ENCODE measurements at regions not wholly inside any gene's neighbourhood (a gene's known extent, or its start where the extent isn't known, plus 50 kb on each side); places are given as distances from the start of the nearest gene placed in this dataset.

DNA sequence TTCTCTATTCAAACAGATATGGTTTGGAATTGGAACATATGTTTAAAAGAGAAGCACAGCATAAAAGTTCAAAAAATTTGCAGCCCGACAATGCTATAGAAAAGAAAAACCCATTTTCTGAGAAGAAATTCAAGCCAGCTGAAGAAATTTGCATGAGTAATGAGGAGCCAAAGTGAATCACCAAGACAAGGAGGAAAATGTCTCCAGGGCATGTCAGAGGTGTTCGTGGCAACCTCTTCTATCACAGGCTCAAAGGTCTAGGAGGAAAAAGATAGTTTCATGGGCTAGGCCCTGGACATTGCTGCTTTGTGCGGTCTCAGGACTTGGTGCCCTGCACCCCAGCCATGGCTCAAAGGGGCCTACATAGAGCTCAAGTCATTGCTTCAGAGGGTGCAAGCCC lies 134.8 kb upstream of the ADAMTS16 start:
- no peak for DNase-seq (ENCODE audit: low read depth)

DNA sequence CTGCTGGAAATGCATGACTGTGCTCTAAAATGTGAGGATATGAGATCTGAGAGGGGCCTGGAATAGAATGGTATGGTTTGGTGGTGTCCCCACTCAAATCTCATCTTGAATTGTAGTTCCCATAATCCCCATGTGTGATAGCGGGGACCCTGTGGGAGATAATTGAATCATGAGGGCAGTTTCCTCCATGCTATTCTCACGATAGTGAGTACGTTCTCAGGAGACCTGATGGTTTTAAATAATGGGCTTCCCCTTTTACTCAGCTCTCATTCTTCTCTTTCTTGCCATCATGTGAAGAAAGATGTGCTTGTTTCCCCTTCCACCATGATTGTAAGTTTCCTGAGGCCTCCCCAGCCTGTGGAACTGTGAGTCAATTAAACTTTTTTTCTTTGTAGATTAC lies 133.6 kb upstream of the ADAMTS16 start:
- no peak for DNase-seq (ENCODE audit: low read depth)

DNA sequence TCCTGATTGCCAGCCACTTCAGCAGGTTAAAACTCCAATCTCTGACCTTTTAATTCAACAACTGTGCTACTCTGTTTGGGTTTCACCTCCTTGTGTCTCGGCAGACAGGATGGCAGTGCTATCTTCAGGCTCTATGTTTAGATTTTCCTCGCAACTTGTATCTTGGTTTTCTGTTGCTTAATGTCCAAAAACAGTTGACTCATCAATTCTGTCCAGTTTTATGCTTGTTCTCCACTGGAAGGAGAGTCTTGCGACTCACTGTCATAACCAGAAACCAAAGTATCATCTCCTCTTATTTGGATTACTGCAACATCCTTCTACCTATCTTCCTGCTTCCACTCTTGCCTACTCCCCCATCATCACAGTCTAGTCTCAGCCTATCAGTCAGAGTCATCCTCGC lies 130.9 kb upstream of the ADAMTS16 start:
- no peak for DNase-seq (ENCODE audit: low read depth)

DNA sequence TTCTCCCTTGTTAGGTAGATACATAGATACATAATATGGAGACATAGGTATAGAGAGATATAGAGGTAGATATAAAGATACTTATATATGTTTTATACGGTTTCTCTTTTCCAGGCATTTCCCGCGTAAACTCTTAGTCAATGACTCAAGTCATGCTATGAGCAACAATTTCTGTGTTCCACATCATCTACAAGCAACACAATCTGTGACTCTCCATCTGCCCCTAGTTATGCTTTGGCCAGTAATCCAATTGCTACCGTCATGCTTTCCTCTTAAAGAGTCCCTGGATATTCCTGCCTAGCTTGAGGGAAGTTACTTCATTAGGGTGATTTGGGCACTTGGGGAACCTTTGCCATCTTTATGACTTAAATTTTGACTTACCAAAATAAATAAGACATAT lies 129.0 kb upstream of the ADAMTS16 start:
- no peak for DNase-seq (ENCODE audit: low read depth)

DNA sequence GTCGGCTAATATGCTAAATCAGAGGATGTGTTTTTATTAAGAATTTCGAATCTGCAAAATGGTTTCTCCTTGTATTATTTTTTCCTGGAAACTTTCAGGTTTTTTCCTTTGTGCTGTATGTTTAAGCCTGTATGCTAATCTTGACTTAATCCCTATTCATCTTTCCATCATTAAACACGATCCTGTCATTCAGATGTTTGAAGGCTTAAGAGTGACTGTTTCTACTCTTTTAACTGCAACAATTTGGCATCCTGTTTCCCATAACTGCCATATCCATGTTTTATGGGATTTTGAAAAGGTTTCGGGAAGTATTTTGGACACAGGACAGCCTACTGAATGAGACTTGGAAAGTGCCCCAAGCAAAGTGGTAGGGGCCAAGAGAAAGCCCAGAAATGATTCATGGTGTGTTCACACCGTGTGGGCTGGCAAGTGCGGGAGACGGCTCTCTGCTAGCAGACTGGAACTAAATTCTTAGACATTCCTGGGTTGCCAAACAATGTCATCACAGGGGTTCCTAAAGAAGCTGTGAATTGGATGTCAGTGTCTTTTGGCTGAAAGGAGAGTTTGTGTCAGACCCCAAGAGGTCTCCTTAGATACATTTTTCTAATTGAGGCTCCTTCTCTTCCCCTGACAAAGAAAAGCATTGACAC lies 125.4 kb upstream of the ADAMTS16 start:
- peak; percentile 58 for DNase-seq (ENCODE audit: low read depth)

DNA sequence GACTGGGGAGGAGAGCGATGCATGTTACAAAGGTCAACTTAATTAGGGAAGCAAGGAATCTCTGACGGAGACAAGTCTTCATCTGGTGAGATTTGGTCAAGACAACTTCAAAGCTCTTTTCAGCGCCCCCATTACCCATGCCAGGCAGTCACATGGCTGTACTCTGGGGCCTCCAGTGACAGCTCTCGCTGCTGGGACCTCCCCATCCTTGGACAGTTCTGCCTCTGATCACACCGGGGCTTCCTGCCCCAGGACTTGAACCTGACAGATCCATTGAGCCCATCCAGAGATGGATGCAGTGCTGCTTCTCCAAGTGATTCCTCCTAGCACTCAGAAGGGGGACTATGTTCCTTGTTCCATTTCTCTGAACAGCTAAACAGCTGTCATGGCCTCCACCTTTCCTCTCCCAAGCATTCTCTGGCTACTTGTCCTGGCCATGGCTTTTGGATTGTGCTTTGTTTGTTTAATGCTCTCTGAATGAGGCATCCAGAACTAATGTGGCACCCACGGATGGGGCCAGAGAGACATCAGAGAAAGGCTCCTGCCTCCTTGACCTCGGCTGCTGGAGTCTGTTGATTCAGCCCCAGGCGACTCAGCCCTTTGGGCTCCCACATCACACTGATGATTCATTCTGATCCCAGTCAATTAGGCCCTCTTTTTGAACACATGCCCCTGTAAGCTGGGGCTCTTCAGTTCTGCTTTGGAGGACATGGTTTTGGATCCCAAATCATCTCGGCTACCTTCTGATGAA lies 122.1 kb upstream of the ADAMTS16 start:
- peak; percentile 58 for DNase-seq (ENCODE audit: low read depth)

DNA sequence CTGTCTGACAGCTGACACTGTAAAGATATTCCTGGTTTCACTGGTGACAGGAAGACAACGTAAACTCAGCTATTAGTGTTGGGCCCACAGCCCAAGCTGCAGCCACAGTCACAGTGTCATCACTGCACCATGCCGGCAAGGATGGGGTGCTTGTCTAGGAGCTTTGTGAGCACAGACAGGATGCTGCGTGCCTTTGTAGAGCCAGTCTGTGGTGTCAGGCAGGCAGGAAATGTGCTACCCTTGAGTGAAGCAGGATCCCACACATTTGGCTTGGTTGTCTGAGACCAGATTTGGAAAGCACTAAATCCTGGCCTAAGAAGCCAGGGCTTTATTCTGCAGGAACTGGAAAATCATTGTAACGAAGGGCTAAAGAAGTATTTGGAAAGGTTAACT lies 121.6 kb upstream of the ADAMTS16 start:
- DNase-seq (ENCODE audit: low read depth): peak; percentile 27

DNA sequence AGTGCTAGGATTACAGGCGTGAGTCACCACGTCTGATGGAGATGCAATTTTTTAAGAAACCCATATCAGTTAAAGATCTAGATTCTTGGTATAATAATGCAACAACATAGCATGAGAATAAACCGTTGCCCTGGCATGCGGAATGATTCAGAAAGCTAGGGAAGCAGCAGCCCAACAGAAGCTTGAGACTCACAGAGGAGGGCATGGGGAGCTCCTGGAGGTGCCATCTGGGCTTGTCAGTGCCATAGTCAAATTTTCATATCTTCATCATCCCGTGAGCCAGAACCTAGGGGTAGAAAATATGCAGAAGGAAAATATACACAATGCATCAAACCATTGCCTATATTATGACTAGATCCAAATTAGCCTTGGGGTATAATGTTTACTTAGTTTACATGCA lies 118.7 kb upstream of the ADAMTS16 start:
- no peak for DNase-seq (ENCODE audit: low read depth)

DNA sequence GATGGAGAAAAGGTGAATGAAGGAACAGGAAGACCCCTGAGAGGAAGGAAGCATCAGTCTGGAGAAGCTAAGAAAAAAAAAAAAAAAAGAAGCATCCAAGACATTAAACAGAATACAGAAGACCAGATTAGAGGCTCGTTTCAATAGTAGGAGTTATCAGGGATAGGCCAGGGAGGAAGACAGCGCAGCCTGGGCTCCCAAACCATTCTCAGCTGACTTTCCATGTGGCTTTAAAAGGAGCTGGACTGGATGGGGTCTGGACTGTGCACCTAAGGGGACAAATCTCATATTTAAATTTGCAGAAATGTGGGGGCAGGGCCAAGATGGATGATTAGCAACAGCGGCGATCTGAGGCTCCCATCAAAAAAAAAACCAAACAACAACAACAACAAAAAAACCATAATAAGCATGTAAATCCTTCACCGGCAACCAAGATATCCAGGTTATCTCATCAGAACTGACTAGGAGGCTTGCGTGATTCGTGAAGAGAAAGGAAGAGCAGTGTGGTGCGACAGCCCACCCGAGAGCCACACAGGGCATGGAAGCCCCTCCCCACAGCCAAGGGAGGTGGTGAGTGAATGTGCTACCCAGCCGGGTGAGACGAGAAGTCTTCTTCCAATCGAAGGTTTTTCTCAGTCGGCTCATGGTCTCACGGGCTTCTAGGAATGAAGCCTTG lies 114.9 kb upstream of the ADAMTS16 start:
- DNase-seq (ENCODE audit: low read depth): no peak

DNA sequence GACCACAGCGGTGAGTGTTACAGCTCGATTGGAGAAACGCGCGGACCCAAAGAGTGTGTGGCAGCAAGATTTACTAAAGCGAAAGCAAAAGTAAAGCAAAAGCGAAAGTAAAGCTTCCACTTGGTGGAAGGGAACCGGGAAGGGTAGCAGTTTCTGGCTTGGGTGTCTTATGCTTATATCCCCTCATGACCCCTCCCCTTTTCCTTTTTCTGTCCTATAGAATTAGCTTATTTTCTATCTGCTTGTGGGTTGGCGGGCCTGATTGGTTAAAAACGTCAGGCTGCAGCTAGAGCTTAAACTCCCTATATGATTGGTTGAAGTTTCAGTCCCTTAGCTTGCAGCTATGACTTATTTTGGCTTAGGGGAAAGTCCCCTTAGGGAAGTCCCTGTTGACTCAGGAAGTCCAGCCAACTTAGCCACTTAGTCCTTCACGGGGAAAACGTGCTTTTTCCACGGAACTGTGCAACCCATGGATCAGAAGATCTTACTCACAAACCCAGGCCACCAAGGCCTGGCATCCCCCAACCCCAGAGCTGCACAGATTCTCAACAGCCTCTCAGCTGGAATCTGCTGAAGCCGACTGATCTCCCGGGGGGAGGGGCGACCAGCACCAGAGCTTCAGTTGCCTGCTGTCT lies 114.2 kb upstream of the ADAMTS16 start:
- DNase-seq (ENCODE audit: low read depth): no peak

DNA sequence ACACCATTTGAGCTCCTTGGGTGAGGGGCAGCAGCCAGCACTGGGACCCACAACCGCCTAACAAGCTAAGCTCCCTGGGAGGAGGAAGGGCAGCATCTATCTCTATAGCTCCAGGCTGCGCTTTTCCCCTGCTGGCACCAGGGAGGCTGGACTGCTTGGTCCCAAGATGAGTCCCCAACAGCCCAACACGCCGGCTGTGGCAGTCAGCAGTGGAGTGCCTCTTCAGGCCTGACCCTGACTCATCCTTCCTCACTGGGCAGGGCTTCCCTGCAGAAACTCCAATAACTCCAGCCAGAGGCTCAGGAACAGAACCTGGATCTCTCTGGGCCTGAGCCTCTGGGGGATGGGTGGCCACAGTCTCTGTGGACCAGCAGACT lies 113.7 kb upstream of the ADAMTS16 start:
- no peak for DNase-seq (ENCODE audit: low read depth)

DNA sequence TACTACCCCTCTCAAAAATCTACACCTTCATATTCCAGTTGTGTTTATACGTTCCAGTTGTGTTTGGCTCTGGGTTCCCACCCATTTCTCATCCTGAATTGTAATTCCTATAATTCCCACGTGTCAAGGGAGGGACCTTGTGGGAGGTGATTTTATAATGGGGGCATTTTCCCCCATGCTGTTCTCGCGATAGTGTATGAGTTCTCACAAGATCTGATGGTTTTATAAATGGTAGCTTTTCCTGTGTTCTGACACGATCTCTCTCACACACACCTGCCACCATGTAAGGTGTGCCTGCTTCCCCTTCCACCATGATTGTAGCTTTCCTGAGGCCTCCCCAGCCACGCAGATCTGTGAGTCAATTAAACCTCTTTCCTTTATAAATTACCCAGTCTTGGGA lies 108.5 kb upstream of the ADAMTS16 start:
- DNase-seq (ENCODE audit: low read depth): no peak

DNA sequence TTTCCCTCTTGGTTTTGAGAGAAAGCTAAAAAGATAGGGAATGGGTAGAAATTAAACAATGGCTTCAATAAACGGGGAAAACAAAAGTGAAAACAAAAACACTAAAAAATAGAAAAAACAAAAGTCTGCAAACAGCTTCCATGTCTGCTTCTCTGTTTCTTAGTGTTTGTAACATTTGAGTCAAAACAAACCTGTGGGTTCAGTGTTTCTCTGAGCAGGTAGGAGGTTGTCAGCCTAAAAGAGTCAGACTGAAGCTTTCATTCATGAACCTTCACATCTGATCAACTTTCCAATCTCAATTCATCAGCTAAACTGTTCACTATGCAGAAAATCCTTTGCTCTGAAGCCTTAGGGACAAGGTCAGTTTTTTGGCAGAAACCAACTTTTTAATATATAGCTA lies 102.5 kb upstream of the ADAMTS16 start:
- no peak for DNase-seq (ENCODE audit: low read depth)

DNA sequence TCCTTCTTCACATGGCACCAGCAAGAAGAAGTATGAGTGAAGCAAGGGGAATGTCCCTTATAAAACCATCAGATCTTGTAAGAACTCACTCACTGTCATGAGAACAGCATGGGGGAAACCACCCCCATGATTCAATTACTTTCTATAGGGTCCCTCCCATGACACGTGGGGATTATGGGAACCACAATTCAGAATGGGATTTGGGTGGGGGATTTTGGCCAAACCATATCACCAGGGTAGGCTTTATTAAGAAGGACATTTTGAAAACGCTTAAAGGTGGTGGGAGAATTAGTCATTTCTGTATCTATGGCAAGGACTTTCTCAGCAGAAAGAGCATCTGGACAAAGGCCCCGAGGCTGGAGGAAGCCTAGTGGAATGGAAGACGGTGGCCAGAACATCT lies 100.2 kb upstream of the ADAMTS16 start:
- DNase-seq (ENCODE audit: low read depth): no peak

DNA sequence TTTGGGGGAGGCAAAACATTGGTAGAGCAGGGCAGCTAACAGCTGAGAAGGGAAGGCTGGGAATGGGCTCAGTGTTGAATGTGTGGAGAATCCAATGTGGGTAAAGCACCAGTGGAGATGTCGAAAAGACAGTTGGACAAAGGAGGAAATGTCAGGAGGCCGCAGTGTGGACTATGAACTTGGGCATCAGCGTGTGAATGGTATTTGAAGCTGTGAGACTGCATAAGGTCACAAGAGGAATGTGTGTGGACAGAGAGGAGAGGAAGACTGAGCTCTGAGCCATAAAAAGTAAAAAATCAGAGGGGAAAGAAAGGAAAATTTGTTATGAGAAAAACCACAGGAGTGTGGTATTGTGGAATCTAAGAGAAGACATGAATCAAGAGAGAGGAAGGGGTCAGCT lies 99.4 kb upstream of the ADAMTS16 start:
- no peak for DNase-seq (ENCODE audit: low read depth)

DNA sequence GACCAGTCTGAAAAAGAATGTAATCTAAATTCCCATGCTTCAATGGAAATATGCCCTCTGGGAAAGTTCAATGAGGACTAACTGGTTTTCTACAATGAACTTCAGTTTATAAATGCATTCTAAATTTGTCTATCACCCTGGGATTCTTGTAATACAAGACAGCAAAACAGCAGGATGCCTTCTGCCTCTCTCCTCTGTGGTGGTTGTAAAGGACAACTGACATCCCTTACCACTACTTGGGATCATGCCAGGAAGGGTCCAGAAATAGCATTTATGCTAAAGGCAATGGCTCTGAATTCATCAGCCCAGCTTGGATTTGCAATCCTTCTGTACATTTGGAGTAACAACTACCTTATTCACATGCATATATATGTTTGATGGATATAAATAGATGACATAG lies 97.3 kb upstream of the ADAMTS16 start:
- DNase-seq (ENCODE audit: low read depth): no peak

DNA sequence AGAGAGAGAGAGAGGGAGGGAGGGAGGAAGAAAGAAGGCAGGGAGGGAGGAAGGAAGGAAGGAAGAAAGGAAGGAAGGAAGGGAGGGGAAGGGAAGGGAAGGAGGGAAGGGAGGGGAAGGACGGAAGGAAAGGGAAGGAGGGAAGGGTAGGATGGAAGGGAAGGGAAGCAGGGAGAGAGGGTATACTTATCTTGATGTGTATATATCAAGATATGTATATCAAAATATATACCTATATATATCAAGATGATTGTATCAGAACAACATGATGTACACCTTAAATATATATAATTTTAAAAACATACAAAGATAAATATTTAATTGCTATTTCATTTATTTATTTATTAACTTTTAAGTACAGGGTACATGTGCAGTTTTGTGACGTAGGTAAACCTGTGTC lies 96.8 kb upstream of the ADAMTS16 start:
- no peak for DNase-seq (ENCODE audit: low read depth)

DNA sequence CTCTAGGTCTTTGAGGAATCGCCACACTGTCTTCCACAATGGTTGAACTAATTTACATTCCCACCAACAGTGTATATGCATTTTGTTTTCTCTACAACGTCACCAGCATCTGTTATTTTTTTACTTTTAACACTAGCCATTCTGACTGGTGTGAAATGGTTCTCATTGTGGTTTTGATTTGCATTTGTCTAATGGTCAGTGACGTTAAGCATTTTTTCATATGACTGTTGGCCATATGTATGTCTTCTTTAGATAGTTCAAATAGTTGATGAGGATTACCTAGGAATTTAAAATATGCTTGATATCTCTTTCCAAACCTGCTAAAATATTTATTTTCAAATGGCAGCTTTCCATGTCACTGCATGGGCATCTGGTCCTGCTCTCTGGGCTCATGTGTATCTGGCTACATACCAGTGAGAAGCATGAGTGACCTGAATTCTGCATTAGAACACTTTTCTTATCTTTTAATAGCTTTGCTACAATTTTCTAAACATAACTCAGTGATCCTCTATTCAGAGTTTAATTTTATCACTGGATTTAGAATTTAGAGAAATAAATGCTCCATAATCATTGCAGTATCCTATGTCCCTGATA lies 95.8 kb upstream of the ADAMTS16 start:
- no peak for DNase-seq (ENCODE audit: low read depth)

DNA sequence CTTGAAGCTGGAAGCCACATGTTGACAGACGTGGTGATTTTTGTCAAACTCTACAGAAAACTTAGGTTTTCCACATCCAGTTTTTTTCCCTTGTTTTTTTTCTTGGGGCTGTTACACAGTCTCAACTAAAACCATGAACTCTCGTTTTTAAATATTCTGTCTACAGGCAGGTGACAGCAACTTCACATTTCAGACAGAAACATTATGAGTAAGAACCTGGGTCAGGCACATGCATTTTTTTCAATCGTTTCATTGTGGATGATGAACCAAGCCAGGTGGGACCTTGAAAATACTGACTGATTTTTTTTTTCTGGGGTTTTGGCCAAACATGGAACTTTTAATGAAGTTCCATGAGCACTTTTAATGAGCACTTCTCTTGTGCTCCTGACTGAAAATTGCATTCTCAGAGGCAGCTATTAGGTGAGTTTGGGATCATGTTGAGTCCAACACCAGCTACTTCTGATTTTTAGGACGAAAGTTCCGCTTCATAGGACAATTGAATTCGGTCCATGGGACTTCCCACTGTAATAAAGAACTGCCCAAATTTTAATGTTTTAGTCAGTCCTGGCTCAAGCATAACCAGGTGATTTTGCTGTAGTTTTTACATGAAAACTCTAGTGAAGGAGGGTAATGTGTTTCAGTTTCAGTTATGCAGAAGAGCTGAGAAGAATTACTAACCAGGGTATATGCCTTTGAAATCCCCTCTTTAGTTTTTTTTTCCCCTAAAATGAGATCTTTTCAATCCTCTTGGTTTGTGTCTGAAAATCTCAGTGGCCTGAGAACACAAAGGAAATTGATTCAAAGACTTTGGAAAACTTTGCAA lies 93.2 kb upstream of the ADAMTS16 start:
- DNase-seq (ENCODE audit: low read depth): no peak

DNA sequence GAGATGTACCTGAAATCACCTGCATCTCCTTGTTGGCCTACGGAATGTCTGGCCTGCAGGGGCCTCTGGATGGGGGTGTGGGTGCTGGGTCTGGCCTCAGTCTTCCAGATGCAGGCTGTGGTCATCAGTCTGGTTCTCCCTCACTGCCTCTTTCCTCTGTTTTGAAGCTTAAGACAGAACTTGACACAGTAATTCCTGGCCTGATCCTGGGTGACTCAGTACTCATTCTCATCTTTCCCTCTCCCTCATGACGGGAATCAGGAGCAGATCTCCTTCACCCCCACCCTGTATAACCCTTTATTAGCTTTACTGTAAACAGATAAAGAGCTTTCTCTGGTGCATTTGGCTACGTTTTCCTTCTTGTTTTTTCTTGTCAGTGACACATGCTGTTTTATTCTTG lies 89.3 kb upstream of the ADAMTS16 start:
- DNase-seq (ENCODE audit: low read depth): no peak

DNA sequence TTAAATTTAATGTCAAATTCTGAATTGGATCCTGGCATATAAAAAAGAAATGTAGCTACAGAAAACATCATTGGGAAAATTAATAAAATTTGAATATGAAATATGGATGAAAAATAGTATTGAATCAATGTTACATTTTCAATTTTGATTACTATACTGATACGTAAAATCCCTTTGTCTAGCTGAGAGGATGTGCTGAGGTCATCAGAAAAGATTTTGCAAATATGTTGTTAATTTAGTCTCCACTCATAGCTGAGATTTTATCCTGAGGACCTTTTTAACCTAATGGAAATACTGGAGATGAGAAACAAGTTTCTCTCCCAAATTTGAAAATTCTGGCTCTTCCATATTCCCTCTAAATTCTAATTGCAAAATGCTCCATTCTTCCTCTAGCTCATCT lies 84.4 kb upstream of the ADAMTS16 start:
- DNase-seq (ENCODE audit: low read depth): no peak

DNA sequence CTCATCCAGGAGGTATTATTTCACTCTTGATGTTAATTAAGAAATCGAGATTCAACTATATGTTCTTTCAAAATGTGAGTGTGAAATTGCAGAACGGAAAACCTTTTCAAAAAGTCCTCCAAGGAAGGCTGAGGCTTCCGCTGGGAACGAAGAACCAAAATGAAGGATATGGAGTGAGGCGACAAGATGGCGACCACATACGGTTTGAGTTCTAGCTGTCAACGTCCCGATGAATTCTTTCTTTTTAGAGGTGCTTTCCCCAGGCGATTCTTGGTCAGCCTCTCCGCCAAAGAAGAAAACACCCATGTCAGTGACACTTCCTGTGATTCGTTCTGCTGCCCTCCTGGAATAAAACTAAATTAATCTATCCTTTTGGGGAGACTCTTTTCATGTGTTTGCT lies 78.3 kb upstream of the ADAMTS16 start:
- no peak for DNase-seq (ENCODE audit: low read depth)
